Testis (tissue), 2 donors: ENCODE measurements at regions not wholly inside any gene's neighbourhood (a gene's known extent, or its start where the extent isn't known, plus 50 kb on each side); places are given as distances from the start of the nearest gene placed in this dataset.

Source experiments
- DNase-seq: peaks from one replicate; pipeline ENCODE4 v3.0.0-alpha.2; 2019
- H3K27ac ChIP-seq, 2 donors: fragments of 200-600 bp; sonication (generic); one replicate each; pipeline ENCODE4 v1.5.1; 2019
- H3K27me3 ChIP-seq: fragments of 200-600 bp; sonication (generic); one replicate; pipeline ENCODE4 v1.5.1; 2019
- H3K36me3 ChIP-seq: fragments of 200-600 bp; sonication (generic); one replicate; pipeline ENCODE4 v1.5.1; 2017; ENCODE audit warnings: low read depth; ENCODE audit errors: missing control alignments
- H3K4me1 ChIP-seq: fragments of 200-600 bp; sonication (generic); one replicate; pipeline ENCODE4 v1.5.1; 2019
- H3K4me3 ChIP-seq, 2 donors: fragments of 200-600 bp; sonication (generic); one replicate each; pipeline ENCODE4 v1.5.1; 2017 to 2019
- H3K9me3 ChIP-seq: fragments of 200-600 bp; sonication (generic); one replicate; pipeline ENCODE4 v1.5.1; 2017
- POLR2A ChIP-seq: fragments of 450-650 bp; IDR thresholded peaks from one replicate; pipeline ENCODE4 v1.6.1; 2017; ENCODE audit warnings: antibody characterized with exemption, mild to moderate bottlenecking, moderate library complexity
- WGBS, 2 donors: methylation state at CpG; one replicate each; pipeline ENCODE4 v1.1.5; 2018; 5-methylcytosine and 5-hydroxymethylcytosine counted together
- intact Hi-C: fragments of 100-400 bp; cut with DNase I; formaldehyde crosslinking; loops from one replicate; pipeline ENCODE4 v1.15.1; 2023; ENCODE audit warnings: low total_unique reads
- TF ChIP-seq, protein P1 (sequence below), 3 experiments: fragments of 450-650 bp in 2 of 3; fragments of 200-600 bp in 1 of 3; sonication (generic) in 1 of 3; IDR thresholded peaks; one replicate each; pipeline ENCODE4 v1.5.1; 2016 to 2019; ENCODE audit warnings: antibody characterized with exemption in 3 of 3, mild to moderate bottlenecking in 2 of 3, moderate library complexity in 1 of 3

DNA sequence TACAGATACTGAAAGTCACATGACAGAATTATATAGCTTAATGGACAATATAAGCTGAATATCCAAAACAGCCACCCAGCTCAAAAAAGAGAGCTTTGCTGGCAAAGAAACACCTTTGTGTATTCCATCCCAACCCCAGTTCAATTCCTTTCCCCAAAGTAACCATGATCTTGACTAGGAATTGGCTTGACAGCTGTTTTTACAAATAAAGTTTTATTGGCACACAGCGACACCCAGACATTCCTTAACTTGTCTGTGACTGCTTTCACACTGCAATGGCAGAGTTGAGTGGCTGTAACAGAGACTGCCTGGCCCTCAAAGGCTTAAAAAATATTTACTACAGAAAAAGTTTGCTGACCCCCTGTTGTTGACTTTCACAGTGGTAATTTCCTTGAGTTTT is 264.0 kb upstream of the TSHZ2 start:
- TF ChIP-seq, protein P1, sequence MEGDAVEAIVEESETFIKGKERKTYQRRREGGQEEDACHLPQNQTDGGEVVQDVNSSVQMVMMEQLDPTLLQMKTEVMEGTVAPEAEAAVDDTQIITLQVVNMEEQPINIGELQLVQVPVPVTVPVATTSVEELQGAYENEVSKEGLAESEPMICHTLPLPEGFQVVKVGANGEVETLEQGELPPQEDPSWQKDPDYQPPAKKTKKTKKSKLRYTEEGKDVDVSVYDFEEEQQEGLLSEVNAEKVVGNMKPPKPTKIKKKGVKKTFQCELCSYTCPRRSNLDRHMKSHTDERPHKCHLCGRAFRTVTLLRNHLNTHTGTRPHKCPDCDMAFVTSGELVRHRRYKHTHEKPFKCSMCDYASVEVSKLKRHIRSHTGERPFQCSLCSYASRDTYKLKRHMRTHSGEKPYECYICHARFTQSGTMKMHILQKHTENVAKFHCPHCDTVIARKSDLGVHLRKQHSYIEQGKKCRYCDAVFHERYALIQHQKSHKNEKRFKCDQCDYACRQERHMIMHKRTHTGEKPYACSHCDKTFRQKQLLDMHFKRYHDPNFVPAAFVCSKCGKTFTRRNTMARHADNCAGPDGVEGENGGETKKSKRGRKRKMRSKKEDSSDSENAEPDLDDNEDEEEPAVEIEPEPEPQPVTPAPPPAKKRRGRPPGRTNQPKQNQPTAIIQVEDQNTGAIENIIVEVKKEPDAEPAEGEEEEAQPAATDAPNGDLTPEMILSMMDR (IDR thresholded peaks at IDR 0.05), result no peak
- TF ChIP-seq POLR2A, result no peak
- H3K36me3 ChIP-seq, result no peaks in the 10 kb centered on the region
- no peak overlapping the region for H3K4me3 ChIP-seq
- H3K27me3 ChIP-seq, result no peaks in the 10 kb centered on the region
- WGBS, 2 donors, result 90 to 95% methylated on average over 1 of the region's 1 CpG
- intact Hi-C loops, result no loop called here
- no peak overlapping the region for H3K27ac ChIP-seq
- no peaks in the 10 kb centered on the region for H3K9me3 ChIP-seq
- H3K4me1 ChIP-seq, result no peaks in the 10 kb centered on the region
- DNase-seq, result no peak

DNA sequence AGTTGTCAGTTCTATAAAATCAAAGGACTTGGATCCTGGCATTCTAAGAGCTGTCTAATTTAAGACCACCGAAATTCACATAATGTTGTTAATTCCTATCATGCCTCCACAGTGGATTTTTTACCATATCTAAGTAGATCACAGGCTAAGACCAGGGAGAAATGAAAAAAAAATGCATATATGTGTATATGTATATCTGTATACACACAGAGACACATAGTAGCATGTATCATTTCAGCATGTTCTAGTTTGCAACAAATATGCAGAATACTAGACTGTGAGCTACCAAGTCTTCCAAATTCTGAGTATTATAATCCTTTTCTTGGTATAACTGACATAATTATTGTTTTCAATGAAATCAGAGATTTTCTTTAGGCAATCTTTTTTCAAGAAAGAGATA is 267.6 kb upstream of the TSHZ2 start:
- TF ChIP-seq, protein P1 (IDR thresholded peaks at IDR 0.05), result no peak
- TF ChIP-seq POLR2A, result no peak
- no peak for DNase-seq
- 81 to 84% methylated on average over 1 of the region's 1 CpG for WGBS, 2 donors
- Histone ChIP-seq H3K9me3 (no peaks in the 10 kb centered on the region), H3K4me3 (no peak overlapping the region), H3K27ac (no peak overlapping the region), H3K4me1 (no peaks in the 10 kb centered on the region), H3K36me3 (no peaks in the 10 kb centered on the region), H3K27me3 (no peaks in the 10 kb centered on the region)
- intact Hi-C loops, result no loop called here

DNA sequence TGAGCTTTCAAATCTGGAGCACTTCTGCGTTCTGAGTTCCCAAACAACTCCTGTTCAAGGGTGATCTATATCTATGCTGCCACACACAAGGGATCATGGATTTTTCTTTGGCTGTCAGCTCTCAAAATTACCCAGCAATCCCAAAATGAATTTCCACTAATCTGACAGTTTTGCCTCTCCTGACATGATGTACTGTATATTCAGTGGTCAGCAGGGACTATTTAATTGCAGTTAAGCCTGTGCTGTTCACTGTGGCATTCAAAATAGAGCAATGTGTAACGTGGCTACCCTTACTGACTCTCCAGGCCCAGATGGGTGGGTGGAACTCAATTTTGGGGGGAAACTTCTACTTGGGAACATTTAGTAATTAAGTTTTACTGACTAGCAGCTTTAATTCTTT is 283.8 kb upstream of the TSHZ2 start:
- 67 to 74% methylated on average over 2 of the region's 2 CpGs for WGBS, 2 donors
- Histone ChIP-seq H3K4me1 (no peaks in the 10 kb centered on the region), H3K4me3 (no peak overlapping the region), H3K27ac (no peak overlapping the region), H3K27me3 (no peaks in the 10 kb centered on the region), H3K36me3 (no peaks in the 10 kb centered on the region), H3K9me3 (no peaks in the 10 kb centered on the region)
- DNase-seq, result no peak
- TF ChIP-seq, protein P1 (IDR thresholded peaks at IDR 0.05), result no peak
- TF ChIP-seq POLR2A, result no peak
- intact Hi-C loops, result no loop called here

DNA sequence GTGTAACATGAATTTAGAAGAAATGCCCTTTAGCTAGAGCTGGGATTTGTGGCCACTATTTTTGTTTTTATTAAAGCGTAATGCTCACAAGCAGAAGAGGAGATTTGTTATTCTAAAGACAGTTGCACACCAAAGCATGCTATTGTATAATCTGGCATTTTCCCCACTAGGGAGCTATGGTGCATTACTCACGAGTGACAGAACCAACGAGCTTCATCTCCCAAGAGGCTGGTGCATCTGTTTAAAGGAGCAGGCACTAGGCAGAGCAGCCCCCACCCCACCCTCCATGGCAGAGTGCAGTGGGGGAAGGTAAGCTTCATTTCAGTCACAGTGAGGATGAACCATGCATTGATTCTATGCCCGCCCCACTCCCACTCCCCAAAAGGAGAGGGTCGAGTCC is 287.3 kb upstream of the TSHZ2 start:
- intact Hi-C loops, result no loop called here
- no peaks in the 10 kb centered on the region for H3K36me3 ChIP-seq
- DNase-seq, result no peak
- TF ChIP-seq, protein P1 (IDR thresholded peaks at IDR 0.05), result no peak
- TF ChIP-seq POLR2A, result no peak
- 63 to 65% methylated on average over 5 of the region's 5 CpGs for WGBS, 2 donors
- no peaks in the 10 kb centered on the region for H3K27me3 ChIP-seq
- H3K9me3 ChIP-seq, result no peaks in the 10 kb centered on the region
- H3K4me1 ChIP-seq, result no peaks in the 10 kb centered on the region
- H3K27ac ChIP-seq, result no peak overlapping the region
- no peak overlapping the region for H3K4me3 ChIP-seq

DNA sequence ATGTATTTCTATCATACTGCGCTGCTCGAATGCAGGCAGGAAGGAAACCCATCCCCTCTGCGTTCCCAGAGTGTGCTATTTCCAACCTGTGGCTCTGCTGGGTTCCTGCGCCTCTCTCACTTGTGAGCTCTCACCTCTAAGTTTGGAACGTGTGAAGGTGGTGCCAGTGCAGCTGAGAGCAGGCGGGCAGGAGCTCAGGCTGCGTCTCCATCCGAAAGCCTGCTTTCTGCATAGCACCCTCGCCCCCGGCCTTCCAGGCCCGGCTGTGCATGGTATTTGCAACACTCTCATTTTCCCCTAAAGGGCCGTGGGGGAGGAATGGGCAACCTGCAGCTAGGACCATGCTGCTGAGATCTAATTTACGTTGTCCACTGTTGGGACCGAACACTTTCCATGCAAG is 288.0 kb upstream of the TSHZ2 start:
- DNase-seq, result no peak
- no peak overlapping the region for H3K4me3 ChIP-seq
- TF ChIP-seq, protein P1 (IDR thresholded peaks at IDR 0.05), result no peak
- no peak for TF ChIP-seq POLR2A

More for the DNA sequence above, 288.0 kb upstream of the TSHZ2 start:
- Histone ChIP-seq H3K27me3 (no peaks in the 10 kb centered on the region), H3K27ac (no peak overlapping the region), H3K9me3 (no peaks in the 10 kb centered on the region), H3K4me1 (no peaks in the 10 kb centered on the region), H3K36me3 (no peaks in the 10 kb centered on the region)
- 81 to 86% methylated on average over 14 of the region's 14 CpGs for WGBS, 2 donors
- intact Hi-C loops, result no loop called here
